Astrocyte (in vitro differentiated cells and primary cell): ENCODE measurements at regions not wholly inside any gene's neighbourhood (a gene's known extent, or its start where the extent isn't known, plus 50 kb on each side); places are given as distances from the start of the nearest gene placed in this dataset.

Experiments
- CTCF ChIP-seq: IDR thresholded peaks from 2 replicates; pipeline ENCODE4 v1.5.1; 2011; ENCODE audit warnings: low read depth, mild to moderate bottlenecking, inconsistent platforms, low read length, moderate library complexity; ENCODE audit not compliant: insufficient read depth
- EZH2 ChIP-seq: IDR thresholded peaks from 2 replicates; pipeline ENCODE4 v1.6.1; 2012; ENCODE audit warnings: mild to moderate bottlenecking, low read length, inconsistent platforms; ENCODE audit not compliant: insufficient read depth

GRCh38 chr10:78758176-78758575 lies 310.6 kb upstream of the ZMIZ1 start:
- TF ChIP-seq CTCF = no peak
- TF ChIP-seq EZH2 = no peak
